ENCODE measurements at regions not wholly inside any gene's neighbourhood (a gene's known extent, or its start where the extent isn't known, plus 50 kb on each side); places are given as distances from the start of the nearest gene placed in this dataset.

GRCh38 chr7:145313551-145313950 is 477.7 kb upstream of the TPK1 start:
- no peak for DNase-seq (ENCODE audit: low spot score)
- Histone ChIP-seq H3K4me1 (ENCODE audit: insufficient read depth, low read length, poor library complexity, severe bottlenecking) (no peaks in the 10 kb centered on the region), H3K79me2 (ENCODE audit: insufficient read depth, low read depth, low read length) (no peaks in the 10 kb centered on the region), H3K9me2 (ENCODE audit: insufficient read depth, low read length) (no peaks in the 10 kb centered on the region), H3K9me3 (ENCODE audit: low read length) (no peaks in the 10 kb centered on the region), H3K27ac (ENCODE audit: low read depth, low read length, poor library complexity, severe bottlenecking) (no peak overlapping the region), H2AFZ (ENCODE audit: low read length) (no peak overlapping the region), H4K20me1 (ENCODE audit: insufficient read depth, low read length) (no peaks in the 10 kb centered on the region), H3K36me3 (ENCODE audit: insufficient read depth, low read length) (no peaks in the 10 kb centered on the region), H3K4me3 (ENCODE audit: low read depth, low read length, poor library complexity, severe bottlenecking) (no peak overlapping the region), H3K4me2 (ENCODE audit: low read length) (no peak overlapping the region)
- ChIA-PET POLR2A (interaction anchor here (1.0 kb wide), 1 partner anchor 10 kb away, joined by 3 read pairs; no protein-coding TSS in a partner anchor), CTCF (ENCODE audit: unreplicated experiment) (no interaction called here)
- intact Hi-C loops (cut with micrococcal nuclease; ENCODE audit: unreplicated experiment) = no loop called here
- BruUV-seq (replicated peaks) = no TSS peak
- no peak for TF ChIP-seq CTCF (conservative IDR thresholded peaks at IDR 0.05; ENCODE audit: low read length)
- TF ChIP-seq EZH2phosphoT487 (IDR thresholded peaks at IDR 0.05; ENCODE audit: borderline replicate concordance, low read depth, low read length) = no peak

GRCh38 chr7:145293754-145294153 is 457.9 kb upstream of the TPK1 start:
- Histone ChIP-seq H3K4me3 (ENCODE audit: low read depth, low read length, poor library complexity, severe bottlenecking) (no peak overlapping the region), H3K4me1 (ENCODE audit: insufficient read depth, low read length, poor library complexity, severe bottlenecking) (no peaks in the 10 kb centered on the region), H3K36me3 (ENCODE audit: insufficient read depth, low read length) (no peaks in the 10 kb centered on the region), H4K20me1 (ENCODE audit: insufficient read depth, low read length) (no peaks in the 10 kb centered on the region; the same call in 1 of the 2 replicates), H3K27ac (ENCODE audit: low read depth, low read length, poor library complexity, severe bottlenecking) (no peak overlapping the region), H3K9me3 (ENCODE audit: low read length) (no peaks in the 10 kb centered on the region), H2AFZ (ENCODE audit: low read length) (no peak overlapping the region), H3K79me2 (ENCODE audit: insufficient read depth, low read depth, low read length) (no peaks in the 10 kb centered on the region), H3K4me2 (ENCODE audit: low read length) (no peak overlapping the region), H3K9me2 (ENCODE audit: insufficient read depth, low read length) (no peaks in the 10 kb centered on the region)
- TF ChIP-seq EZH2phosphoT487 (IDR thresholded peaks at IDR 0.05; ENCODE audit: borderline replicate concordance, low read depth, low read length) (no peak), CTCF (conservative IDR thresholded peaks at IDR 0.05; ENCODE audit: low read length) (no peak)
- BruUV-seq (replicated peaks) = no TSS peak
- ChIA-PET POLR2A (no interaction called here), CTCF (ENCODE audit: unreplicated experiment) (no interaction called here)
- intact Hi-C loops (cut with micrococcal nuclease; ENCODE audit: unreplicated experiment) = no loop called here
- DNase-seq (ENCODE audit: low spot score) = no peak

DNA sequence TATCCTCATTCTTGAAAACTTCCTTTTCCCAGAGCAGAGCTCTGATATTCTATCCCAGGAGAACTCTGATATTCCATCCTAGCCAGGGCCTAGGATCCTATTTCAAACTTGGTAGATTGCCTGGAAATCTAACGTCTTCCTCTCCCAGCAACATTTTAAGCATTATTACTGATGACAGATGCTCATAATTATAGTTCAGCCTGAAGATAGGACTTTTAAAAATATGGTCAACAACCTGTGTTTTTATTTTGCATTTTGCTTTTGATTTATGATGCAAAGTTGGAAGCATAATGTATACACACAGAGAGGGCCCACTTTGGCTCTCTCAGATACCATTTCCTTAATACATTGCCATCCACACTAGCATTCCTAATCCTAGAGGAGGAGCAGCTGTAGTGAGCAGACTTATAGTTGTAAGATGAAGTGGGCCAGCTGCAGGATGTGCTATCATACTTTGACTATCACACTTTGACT is 457.4 kb upstream of the TPK1 start:
- H3K9me3 ChIP-seq (ENCODE audit: low read length) = no peaks in the 10 kb centered on the region
- TF ChIP-seq CTCF (conservative IDR thresholded peaks at IDR 0.05; ENCODE audit: low read length) (no peak), EZH2phosphoT487 (IDR thresholded peaks at IDR 0.05; ENCODE audit: borderline replicate concordance, low read depth, low read length) (no peak)
- CTCF ChIA-PET (ENCODE audit: unreplicated experiment) = no interaction called here
- no peak overlapping the region for H3K4me2 ChIP-seq (ENCODE audit: low read length)
- BruUV-seq (replicated peaks) = no TSS peak
- no peak overlapping the region for H3K4me3 ChIP-seq (ENCODE audit: low read depth, low read length, poor library complexity, severe bottlenecking)
- no peaks in the 10 kb centered on the region for H3K79me2 ChIP-seq (ENCODE audit: insufficient read depth, low read depth, low read length)
- no peak for DNase-seq (ENCODE audit: low spot score)
- H2AFZ ChIP-seq (ENCODE audit: low read length) = no peak overlapping the region
- H3K27ac ChIP-seq (ENCODE audit: low read depth, low read length, poor library complexity, severe bottlenecking) = no peak overlapping the region
- POLR2A ChIA-PET = no interaction called here
- no peaks in the 10 kb centered on the region for H3K9me2 ChIP-seq (ENCODE audit: insufficient read depth, low read length)
- no peaks in the 10 kb centered on the region for H3K4me1 ChIP-seq (ENCODE audit: insufficient read depth, low read length, poor library complexity, severe bottlenecking)
- no peaks in the 10 kb centered on the region; the same call in 1 of the 2 replicates for H4K20me1 ChIP-seq (ENCODE audit: insufficient read depth, low read length)
- no peaks in the 10 kb centered on the region for H3K36me3 ChIP-seq (ENCODE audit: insufficient read depth, low read length)
- intact Hi-C loops (cut with micrococcal nuclease; ENCODE audit: unreplicated experiment) = no loop called here

Measured in OCI-LY7 (cell line).